K562 (cell line): ENCODE measurements at regions not wholly inside any gene's neighbourhood (a gene's known extent, or its start where the extent isn't known, plus 50 kb on each side); places are given as distances from the start of the nearest gene placed in this dataset.

Experiments
- ATAC-seq: fragments of 200-7000 bp; cut with Tn5 transposase; 3 replicates; pipeline ENCODE4 v1.9.1; 2020; ENCODE audit warnings: moderate library complexity
- BruUV-seq: library from RNA; stranded (reverse); fragments of 400-500 nt; replicated peaks from 2 replicates; lab custom pipeline; 2021; lab: Mats Ljungman, UMichigan
- CTCF ChIA-PET: fragments of 300-600 bp; formaldehyde crosslinking; extraction: SDS; loops from one replicate; lab custom pipeline; 2021; ENCODE audit warnings: low intra/inter-chr PET ratio; lab: Yijun Ruan, JAX
- POLR2A ChIA-PET: fragments of 300-600, 350-650 bp; sonication (Branson Sonifier 250); formaldehyde crosslinking; extraction: SDS; loops from one replicate; lab custom pipeline; 2021; ENCODE audit warnings: antibody characterized with exemption, inconsistent platforms; lab: Yijun Ruan, JAX
- DNase-seq, 4 experiments: peaks; one replicate each; pipeline versions ENCODE4 v3.0.0 to v3.0.0-alpha.2; 2011 to 2018; ENCODE audit warnings: low spot score in 3 of 4, mixed read lengths in 3 of 4; ENCODE audit errors: extremely low read depth in 1 of 4
- FAIRE-seq: peaks from 2 replicates; lab custom pipeline; 2011; peaks lifted over from hg19 to GRCh38; lab: Jason Lieb, UNC
- H2AFZ ChIP-seq: 2 replicates; pipeline ENCODE4 v1.6.0; 2011; ENCODE audit warnings: low read depth, low read length, control low read depth, inconsistent platforms
- H3K27ac ChIP-seq: fragments of 200-600 bp; 3 replicates; pipeline ENCODE4 v1.8.0; 2011; ENCODE audit warnings: low read depth, mild to moderate bottlenecking, control low read depth, inconsistent platforms, low read length, moderate library complexity, mixed read lengths; ENCODE audit errors: extremely low read depth
- H3K27me3 ChIP-seq, 2 experiments: fragments of 300-600 bp in 1 of 2; 2 replicates in 1 of 2; 3 replicates in 1 of 2; pipeline versions ENCODE4 v1.6.0 to v1.8.0; 2011; ENCODE audit warnings: inconsistent platforms in 2 of 2, low read length in 2 of 2, mild to moderate bottlenecking in 1 of 2, mixed read lengths in 1 of 2, moderate library complexity in 1 of 2; ENCODE audit not compliant: control insufficient read depth in 2 of 2, insufficient read depth in 2 of 2
- H3K36me3 ChIP-seq: fragments of 300-600 bp; 3 replicates; pipeline ENCODE4 v1.8.0; 2011; ENCODE audit warnings: mild to moderate bottlenecking, low read length, inconsistent platforms; ENCODE audit not compliant: control insufficient read depth, insufficient read depth
- H3K4me1 ChIP-seq, 2 experiments: fragments of 200-600 bp in 1 of 2; replicated peaks in 1 of 2; 2 replicates in 1 of 2; 3 replicates in 1 of 2; pipeline versions ENCODE4 v1.5.1 to v1.8.0; 2011; ENCODE audit warnings: inconsistent platforms in 2 of 2, low read length in 2 of 2, mild to moderate bottlenecking in 1 of 2, mixed read lengths in 1 of 2, moderate library complexity in 1 of 2; ENCODE audit not compliant: control insufficient read depth in 2 of 2, insufficient read depth in 2 of 2
- H3K4me2 ChIP-seq: 2 replicates; pipeline ENCODE4 v1.6.1; 2011; ENCODE audit warnings: low read length, control low read depth, inconsistent platforms, mixed read lengths; ENCODE audit not compliant: insufficient read depth
- H3K4me3 ChIP-seq: fragments of 200-600 bp; sonication (generic), shearing (Covaris generic); 2 replicates; pipeline ENCODE4 v1.5.1; 2016; ENCODE audit warnings: control low read depth, inconsistent platforms
- H3K79me2 ChIP-seq: fragments of 200-600 bp; 3 replicates; pipeline ENCODE4 v1.8.0; 2011; ENCODE audit warnings: low read length, inconsistent platforms; ENCODE audit not compliant: control insufficient read depth, insufficient read depth
- H3K9ac ChIP-seq, 2 experiments: 2 replicates each; pipeline versions ENCODE4 v1.6.0 to v1.6.1; 2011; ENCODE audit warnings: low read depth in 2 of 2, low read length in 2 of 2, control low read depth in 1 of 2, inconsistent platforms in 1 of 2, mild to moderate bottlenecking in 1 of 2, mixed read lengths in 1 of 2; ENCODE audit not compliant: insufficient read depth in 1 of 2
- H3K9me1 ChIP-seq: one replicate; pipeline ENCODE4 v1.6.0; 2011; ENCODE audit warnings: inconsistent platforms, mild to moderate bottlenecking, low read length, moderate library complexity; ENCODE audit not compliant: control insufficient read depth, insufficient read depth
- H3K9me3 ChIP-seq: replicated peaks from 2 replicates; pipeline ENCODE4 v1.5.1; 2011; ENCODE audit warnings: low read depth, low read length, inconsistent platforms; ENCODE audit not compliant: control insufficient read depth, insufficient read depth
- H4K20me1 ChIP-seq: replicated peaks from 2 replicates; pipeline ENCODE4 v1.6.1; 2011; ENCODE audit warnings: low read length, inconsistent platforms, mixed read lengths; ENCODE audit not compliant: control insufficient read depth, insufficient read depth
- CAMTA2 ChIP-seq: fragments of 250-450 bp; sonication (Bioruptor Pico); conservative IDR thresholded peaks from 2 replicates; pipeline ENCODE4 v1.5.1; 2022
- CTCFL ChIP-seq: IDR thresholded peaks from 2 replicates; pipeline ENCODE4 v1.6.1; 2011; ENCODE audit warnings: borderline replicate concordance, low read depth, mild to moderate bottlenecking, moderate library complexity, low read length; ENCODE audit not compliant: insufficient read depth, poor library complexity, severe bottlenecking
- ELK3 ChIP-seq: fragments of 450-650 bp; formaldehyde crosslinking; IDR thresholded peaks from 2 replicates; pipeline ENCODE4 v1.4.0; 2020; ENCODE audit warnings: mild to moderate bottlenecking
- FOXP1 ChIP-seq: sonication (generic); formaldehyde crosslinking; IDR thresholded peaks from 2 replicates; pipeline ENCODE4 v1.8.0; 2022; ENCODE audit warnings: mild to moderate bottlenecking, missing genetic modification reagents
- HDAC1 ChIP-seq, 2 experiments: fragments of 450-650 bp; IDR thresholded peaks; 2 replicates each; pipeline ENCODE4 v1.6.1; 2016 to 2017; ENCODE audit warnings: inconsistent platforms in 1 of 2, mild to moderate bottlenecking in 1 of 2, moderate library complexity in 1 of 2
- MYBL2 ChIP-seq, 2 experiments: fragments of 450-650 bp in 1 of 2; sonication (generic) in 1 of 2; formaldehyde crosslinking in 1 of 2; IDR thresholded peaks; 2 replicates each; pipeline versions ENCODE4 v1.6.1 to v1.8.1; 2017 to 2022; ENCODE audit warnings: borderline replicate concordance in 1 of 2, inconsistent platforms in 1 of 2, low read depth in 1 of 2, mild to moderate bottlenecking in 1 of 2, missing genetic modification reagents in 1 of 2, moderate library complexity in 1 of 2
- ZNF316 ChIP-seq: fragments of 450-650 bp; IDR thresholded peaks from 2 replicates; pipeline ENCODE4 v1.6.1; 2016
- ZNF408 ChIP-seq: fragments of 250-450 bp; sonication (Bioruptor Pico); IDR thresholded peaks from 2 replicates; pipeline ENCODE4 v1.4.0; 2020; ENCODE audit warnings: low read depth, mild to moderate bottlenecking, moderate library complexity
- WGBS: fragments of 100-300 bp; shearing (Covaris generic); methylation state at CpG from one replicate; pipeline ENCODE4 v1.1.6; 2016; ENCODE audit warnings: low coverage, mixed read lengths; ENCODE audit not compliant: insufficient coverage; ENCODE audit errors: missing lambda C conversion rate; 5-methylcytosine and 5-hydroxymethylcytosine counted together
- in situ Hi-C: fragments of 300-500 bp; cut with MboI; formaldehyde crosslinking; loops from 4 replicates; pipeline ENCODE4 v1.15.0; 2018; ENCODE audit warnings: inconsistent platforms, mixed read lengths
- intact Hi-C: fragments of 100-400 bp; cut with micrococcal nuclease; formaldehyde crosslinking; loops from 2 replicates; pipeline ENCODE4 v1.14.2; 2022

- BruUV-seq: no TSS peak
- H3K9ac ChIP-seq: no peak overlapping the region
- H2AFZ ChIP-seq: no peak overlapping the region
- no peak for ATAC-seq
- no peak for DNase-seq
- TF ChIP-seq MYBL2 (IDR thresholded peaks at IDR 0.05; ENCODE audit: low read depth) (no peak), MYBL2 (CRISPR knock-in tag; IDR thresholded peaks at IDR 0.05; ENCODE audit: borderline replicate concordance) (no peak), ZNF316 (no peak), HDAC1 (IDR thresholded peaks at IDR 0.05) (no peak), ZNF408 (no peak), CTCFL (no peak), FOXP1 (CRISPR knock-in tag) (no peak), CAMTA2 (CRISPR knock-in tag) (no peak), ELK3 (CRISPR knock-in tag) (no peak)
- in situ Hi-C loops (no loop called here), intact Hi-C loops (no loop called here)
- CTCF ChIA-PET: no interaction called here
- POLR2A ChIA-PET: no interaction called here
- no peaks in the 10 kb centered on the region for H3K27me3 ChIP-seq
- H3K4me2 ChIP-seq: no peak overlapping the region
- H3K4me3 ChIP-seq: no peak overlapping the region
- no peak overlapping the region for H3K27ac ChIP-seq
- H3K4me1 ChIP-seq: no peaks in the 10 kb centered on the region
- FAIRE-seq: no peak
- H4K20me1 ChIP-seq: no peaks in the 10 kb centered on the region
- H3K79me2 ChIP-seq: no peaks in the 10 kb centered on the region
- no peaks in the 10 kb centered on the region for H3K36me3 ChIP-seq
- 18% methylated on average over 2 of the region's 2 CpGs for WGBS
- no peaks in the 10 kb centered on the region for H3K9me1 ChIP-seq
- H3K9me3 ChIP-seq: no peaks in the 10 kb centered on the region
Measured at GRCh38 chr13:64099994-64100393, 2684.3 kb upstream of the PCDH20 start.
